Lung (tissue), 11 donors: ENCODE measurements at regions not wholly inside any gene's neighbourhood (a gene's known extent, or its start where the extent isn't known, plus 50 kb on each side); places are given as distances from the start of the nearest gene placed in this dataset.

Source experiments
- ATAC-seq: fragments of 200-7000 bp; cut with Tn5 transposase; one replicate; pipeline ENCODE4 v1.9.1; 2020; ENCODE audit warnings: moderate number of reproducible peaks; ENCODE audit not compliant: insufficient read depth, low FRiP score
- DNase-seq, 3 donors: peaks; one replicate each; pipeline ENCODE4 v3.0.0-alpha.2; 2013 to 2017
- H3K27ac ChIP-seq, 2 donors: one replicate each; pipeline ENCODE4 v1.5.1; 2013; ENCODE audit warnings: mild to moderate bottlenecking in 2 of 2, moderate library complexity in 2 of 2, control low read depth in 1 of 2, inconsistent platforms in 1 of 2, low read depth in 1 of 2, low read length in 1 of 2
- H3K27me3 ChIP-seq, 3 donors: one replicate each; pipeline ENCODE4 v1.5.1; 2013; ENCODE audit warnings: low read length in 2 of 3; ENCODE audit not compliant: control insufficient read depth in 3 of 3, insufficient read depth in 3 of 3
- H3K36me3 ChIP-seq, 4 donors: one replicate each; pipeline ENCODE4 v1.5.1; 2013; ENCODE audit warnings: low read length in 4 of 4, mild to moderate bottlenecking in 1 of 4, moderate library complexity in 1 of 4; ENCODE audit not compliant: control insufficient read depth in 4 of 4, insufficient read depth in 4 of 4
- H3K4me1 ChIP-seq, 5 donors: one replicate each; pipeline ENCODE4 v1.5.1; 2013; ENCODE audit warnings: low read length in 5 of 5, mild to moderate bottlenecking in 2 of 5, moderate library complexity in 1 of 5; ENCODE audit not compliant: control insufficient read depth in 5 of 5, insufficient read depth in 5 of 5
- H3K4me3 ChIP-seq: one replicate; pipeline ENCODE4 v1.5.1; 2013; ENCODE audit warnings: mild to moderate bottlenecking, control low read depth, moderate library complexity
- H3K9ac ChIP-seq, 2 donors: one replicate each; pipeline ENCODE4 v1.5.1; 2013; ENCODE audit warnings: low read length in 2 of 2, control low read depth in 1 of 2; ENCODE audit not compliant: insufficient read depth in 1 of 2
- H3K9me3 ChIP-seq, 4 donors: one replicate each; pipeline ENCODE4 v1.5.1; 2013; ENCODE audit warnings: low read length in 3 of 4, mild to moderate bottlenecking in 1 of 4, moderate library complexity in 1 of 4; ENCODE audit not compliant: control insufficient read depth in 4 of 4, insufficient read depth in 3 of 4
- WGBS, 2 donors: extraction: QIAGEN DNeasy Blood & Tissue Kit; methylation state at CpG; one replicate each; pipeline ENCODE4 v1.1.7; 2013; 5-methylcytosine and 5-hydroxymethylcytosine counted together
- TF ChIP-seq, protein P1 (sequence below): IDR thresholded peaks from 2 replicates; pipeline ENCODE4 v1.5.1; 2012; ENCODE audit warnings: mild to moderate bottlenecking; ENCODE audit errors: control extremely low read depth, extremely low read depth
- donor health status: control.
- donor health status: control.
- donor health status: Bipolar disorder and iron deficiency.
- donor health status: healthy.
- donor health status: DM: yes; HTN: yes; CAD: no.

DNA sequence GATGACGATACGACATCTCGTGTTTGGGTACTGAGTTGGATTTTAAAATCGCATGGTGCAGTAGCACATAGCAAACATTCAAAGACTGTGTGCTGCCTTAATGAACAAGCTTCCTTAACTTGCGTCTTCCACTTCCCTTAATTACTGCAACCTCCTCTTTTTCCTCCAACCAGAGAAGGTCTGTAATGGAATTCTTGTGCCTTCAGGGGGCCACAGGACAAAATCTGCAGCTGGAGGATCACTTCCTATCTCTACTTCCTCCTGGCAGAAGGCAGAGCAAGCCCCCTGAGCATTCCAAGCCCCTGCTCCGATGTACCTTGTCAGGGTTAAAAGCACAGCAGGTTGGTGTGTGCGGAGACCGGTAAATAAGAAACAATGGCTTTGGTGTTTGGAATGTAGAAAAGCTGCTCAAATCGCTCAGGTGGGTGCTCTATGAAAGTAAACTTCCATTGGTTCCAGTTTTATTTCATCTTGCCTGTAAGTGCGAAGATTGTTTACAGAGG lies 151.3 kb upstream of the UQCRFS1 start:
- H3K27me3 ChIP-seq = peaks cover 0 to 35% (median 7%) of the 10 kb centered on the region in 3 donors
- H3K36me3 ChIP-seq = no peaks in the 10 kb centered on the region
- no peak overlapping the region for H3K27ac ChIP-seq
- DNase-seq = no peak
- 39 to 57% methylated on average over 10 of the region's 10 CpGs for WGBS, 2 donors
- H3K4me1 ChIP-seq = no peaks in the 10 kb centered on the region
- H3K4me3 ChIP-seq = no peak overlapping the region
- no peak for ATAC-seq
- no peak overlapping the region for H3K9ac ChIP-seq
- H3K9me3 ChIP-seq = peaks cover 0 to 2% (median 0%) of the 10 kb centered on the region in 4 donors
- TF ChIP-seq, protein P1, sequence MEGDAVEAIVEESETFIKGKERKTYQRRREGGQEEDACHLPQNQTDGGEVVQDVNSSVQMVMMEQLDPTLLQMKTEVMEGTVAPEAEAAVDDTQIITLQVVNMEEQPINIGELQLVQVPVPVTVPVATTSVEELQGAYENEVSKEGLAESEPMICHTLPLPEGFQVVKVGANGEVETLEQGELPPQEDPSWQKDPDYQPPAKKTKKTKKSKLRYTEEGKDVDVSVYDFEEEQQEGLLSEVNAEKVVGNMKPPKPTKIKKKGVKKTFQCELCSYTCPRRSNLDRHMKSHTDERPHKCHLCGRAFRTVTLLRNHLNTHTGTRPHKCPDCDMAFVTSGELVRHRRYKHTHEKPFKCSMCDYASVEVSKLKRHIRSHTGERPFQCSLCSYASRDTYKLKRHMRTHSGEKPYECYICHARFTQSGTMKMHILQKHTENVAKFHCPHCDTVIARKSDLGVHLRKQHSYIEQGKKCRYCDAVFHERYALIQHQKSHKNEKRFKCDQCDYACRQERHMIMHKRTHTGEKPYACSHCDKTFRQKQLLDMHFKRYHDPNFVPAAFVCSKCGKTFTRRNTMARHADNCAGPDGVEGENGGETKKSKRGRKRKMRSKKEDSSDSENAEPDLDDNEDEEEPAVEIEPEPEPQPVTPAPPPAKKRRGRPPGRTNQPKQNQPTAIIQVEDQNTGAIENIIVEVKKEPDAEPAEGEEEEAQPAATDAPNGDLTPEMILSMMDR = no peak

DNA sequence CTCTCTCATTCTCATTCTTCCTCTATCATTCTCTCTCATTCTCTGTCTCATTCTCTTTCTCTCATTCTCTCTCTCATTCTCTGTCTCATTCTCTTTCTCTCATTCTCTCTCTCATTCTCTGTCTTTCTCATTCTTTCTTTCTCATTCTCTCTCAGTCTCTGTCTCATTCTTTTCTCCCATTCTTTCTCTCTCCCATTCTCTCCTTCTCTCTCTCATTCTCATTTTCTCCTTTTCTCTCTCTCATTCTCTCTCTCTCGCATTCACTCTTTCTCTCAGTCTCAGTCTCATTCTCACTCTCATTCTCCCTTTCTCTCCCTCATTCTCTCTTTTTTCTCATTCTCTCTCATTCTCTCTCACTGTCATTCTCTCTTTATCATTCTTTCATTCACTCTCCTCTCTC lies 152.0 kb upstream of the UQCRFS1 start:
- 92 to 97% methylated on average over 1 of the region's 1 CpG for WGBS, 2 donors
- Histone ChIP-seq H3K4me3 (no peak overlapping the region), H3K9ac (no peak overlapping the region), H3K27me3 (peaks cover 0 to 35% (median 7%) of the 10 kb centered on the region in 3 donors), H3K4me1 (no peaks in the 10 kb centered on the region), H3K9me3 (peaks cover 0 to 2% (median 0%) of the 10 kb centered on the region in 4 donors), H3K36me3 (no peaks in the 10 kb centered on the region), H3K27ac (no peak overlapping the region)
- DNase-seq (no peak), ATAC-seq (no peak)
- TF ChIP-seq, protein P1 = no peak

DNA sequence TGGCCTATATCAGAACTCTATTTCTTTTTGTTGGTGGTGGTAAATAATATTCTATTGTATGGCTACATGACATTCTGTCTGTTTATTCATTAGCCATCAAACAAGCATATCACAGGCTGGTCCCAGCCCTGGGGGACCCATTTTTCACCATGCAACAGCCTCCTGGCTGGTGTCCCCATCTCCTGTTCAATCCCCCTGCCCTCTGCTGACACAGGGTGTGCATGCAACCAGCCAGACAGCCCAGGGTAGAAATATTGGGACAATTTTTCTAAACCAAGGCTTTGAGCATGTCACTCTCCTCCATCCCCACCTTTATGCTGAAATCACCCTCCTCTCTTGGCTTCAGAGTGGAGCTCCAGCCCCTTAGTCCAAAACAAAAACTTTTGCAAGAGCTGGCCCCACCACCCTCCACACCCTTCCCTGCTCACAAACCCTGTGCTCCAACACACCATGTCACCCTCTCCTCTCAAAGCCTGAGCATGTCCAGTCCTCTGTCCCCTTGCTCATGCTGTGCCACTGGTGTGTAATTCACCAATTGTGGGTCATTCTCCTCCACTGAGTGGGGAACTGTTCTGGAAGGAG lies 153.0 kb upstream of the UQCRFS1 start:
- Histone ChIP-seq H3K27ac (no peak overlapping the region), H3K27me3 (peaks cover 0 to 35% (median 7%) of the 10 kb centered on the region in 3 donors), H3K4me1 (no peaks in the 10 kb centered on the region), H3K9ac (no peak overlapping the region), H3K9me3 (peaks cover 0 to 2% (median 0%) of the 10 kb centered on the region in 4 donors), H3K4me3 (no peak overlapping the region), H3K36me3 (no peaks in the 10 kb centered on the region)
- ATAC-seq (no peak), DNase-seq (no peak)
- TF ChIP-seq, protein P1 = no peak

DNA sequence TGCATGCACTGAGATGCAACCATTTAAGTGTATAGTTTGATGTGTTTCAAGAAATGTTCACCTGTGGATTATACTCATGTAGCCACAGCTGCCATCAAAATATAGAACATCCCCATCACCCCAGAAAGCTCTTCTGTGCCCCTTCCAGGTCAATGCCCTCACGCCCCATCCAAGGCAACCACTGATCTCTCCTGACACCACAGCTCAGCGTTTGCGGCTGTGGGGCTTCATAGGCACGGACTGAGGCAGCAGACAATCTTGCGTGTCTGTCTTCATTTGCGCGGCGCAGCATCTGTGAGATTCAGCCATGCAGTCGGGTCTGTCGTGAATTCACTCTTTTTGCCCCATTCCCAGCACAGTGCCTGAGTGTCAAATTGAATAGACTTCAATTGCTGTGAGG lies 153.8 kb upstream of the UQCRFS1 start:
- H3K27me3 ChIP-seq = peaks cover 0 to 35% (median 7%) of the 10 kb centered on the region in 3 donors
- TF ChIP-seq, protein P1 = no peak
- ATAC-seq (no peak), DNase-seq (no peak)
- no peaks in the 10 kb centered on the region for H3K36me3 ChIP-seq
- no peaks in the 10 kb centered on the region for H3K4me1 ChIP-seq
- 89 to 92% methylated on average over 10 of the region's 10 CpGs for WGBS, 2 donors
- H3K9ac ChIP-seq = no peak overlapping the region
- peaks cover 0 to 2% (median 0%) of the 10 kb centered on the region in 4 donors for H3K9me3 ChIP-seq
- H3K4me3 ChIP-seq = no peak overlapping the region
- H3K27ac ChIP-seq = no peak overlapping the region
